HEK293 (cell line): ENCODE measurements at regions not wholly inside any gene's neighbourhood (a gene's known extent, or its start where the extent isn't known, plus 50 kb on each side); places are given as distances from the start of the nearest gene placed in this dataset.
A peak's percentile ranks its signal among the peaks of the same experiment; 100 is the strongest.

Source experiments
- CTCF ChIA-PET: fragments of 350-600 bp; formaldehyde crosslinking; extraction: SDS; loops from one replicate; lab custom pipeline; 2021; ENCODE audit warnings: antibody characterized with exemption; lab: Yijun Ruan, JAX
- POLR2A ChIA-PET: fragments of 300-600 bp; formaldehyde crosslinking; extraction: SDS; loops from one replicate; lab custom pipeline; 2020; ENCODE audit warnings: antibody characterized with exemption, inconsistent platforms; lab: Yijun Ruan, JAX
- H3K27ac ChIP-seq: fragments of 200-500 bp; sonication (Bioruptor generic); 2 replicates; pipeline ENCODE4 v1.5.1; 2014; ENCODE audit warnings: low read depth, low read length, control low read depth, inconsistent platforms; ENCODE audit errors: extremely low read depth
- H3K36me3 ChIP-seq, 2 experiments: fragments of 200-500 bp in 1 of 2; sonication (Bioruptor generic) in 1 of 2; 1 replicate in 1 of 2; 2 replicates in 1 of 2; pipeline ENCODE4 v1.5.1; 2014 to 2017; ENCODE audit warnings: inconsistent platforms in 2 of 2, low read length in 2 of 2; ENCODE audit not compliant: control insufficient read depth in 2 of 2, insufficient read depth in 1 of 2
- H3K4me1 ChIP-seq: fragments of 200-500 bp; sonication (Bioruptor generic); 2 replicates; pipeline ENCODE4 v1.5.1; 2014; ENCODE audit warnings: mild to moderate bottlenecking, low read length, inconsistent platforms; ENCODE audit not compliant: control insufficient read depth, insufficient read depth
- H3K4me3 ChIP-seq: 2 replicates; pipeline ENCODE4 v1.5.1; 2011; ENCODE audit warnings: low read depth, mild to moderate bottlenecking, control low read depth, low read length, moderate library complexity
- H3K9me3 ChIP-seq: fragments of 200-500 bp; sonication (Bioruptor generic); 2 replicates; pipeline ENCODE4 v1.5.1; 2014; ENCODE audit warnings: low read depth, low read length, inconsistent platforms; ENCODE audit not compliant: control insufficient read depth, insufficient read depth
- OSR2 ChIP-seq: fragments of 450-650 bp; formaldehyde crosslinking; IDR thresholded peaks from 2 replicates; pipeline ENCODE4 v1.5.1; 2016; ENCODE audit warnings: missing biosample characterization, missing genetic modification characterization
- SETDB1 ChIP-seq: IDR thresholded peaks from one replicate; pipeline ENCODE4 v1.6.1; 2017; ENCODE audit warnings: mild to moderate bottlenecking, low read length, moderate library complexity, mixed read lengths; ENCODE audit not compliant: insufficient read length
- ZBTB21 ChIP-seq: fragments of 450-650 bp; formaldehyde crosslinking; IDR thresholded peaks from 2 replicates; pipeline ENCODE4 v1.5.1; 2017; ENCODE audit warnings: missing biosample characterization, missing genetic modification characterization
- ZNF155 ChIP-seq: fragments of 450-650 bp; formaldehyde crosslinking; IDR thresholded peaks from 2 replicates; pipeline ENCODE4 v1.5.1; 2016; ENCODE audit warnings: missing biosample characterization, missing genetic modification characterization
- ZNF169 ChIP-seq: fragments of 450-650 bp; formaldehyde crosslinking; IDR thresholded peaks from 2 replicates; pipeline ENCODE4 v1.5.1; 2016; ENCODE audit warnings: missing biosample characterization, missing genetic modification characterization
- ZNF202 ChIP-seq: fragments of 450-650 bp; formaldehyde crosslinking; IDR thresholded peaks from 2 replicates; pipeline ENCODE4 v1.5.1; 2016; ENCODE audit warnings: missing biosample characterization, missing genetic modification characterization, borderline replicate concordance
- ZNF221 ChIP-seq: fragments of 450-650 bp; formaldehyde crosslinking; IDR thresholded peaks from 2 replicates; pipeline ENCODE4 v1.5.1; 2017; ENCODE audit warnings: missing biosample characterization, missing genetic modification characterization, borderline replicate concordance
- ZNF266 ChIP-seq: fragments of 450-650 bp; formaldehyde crosslinking; IDR thresholded peaks from 2 replicates; pipeline ENCODE4 v1.5.1; 2016; ENCODE audit warnings: missing biosample characterization, missing genetic modification characterization, low read depth
- ZNF274 ChIP-seq, 2 experiments: fragments of 200-500 bp in 1 of 2; fragments of 450-650 bp in 1 of 2; sonication (Bioruptor generic) in 1 of 2; formaldehyde crosslinking in 1 of 2; IDR thresholded peaks; 2 replicates each; pipeline versions ENCODE4 v1.5.1 to v1.6.1; 2014 to 2016; ENCODE audit warnings: borderline replicate concordance in 1 of 2, inconsistent platforms in 1 of 2, low read length in 1 of 2, missing biosample characterization in 1 of 2, missing genetic modification characterization in 1 of 2
- ZNF335 ChIP-seq: fragments of 450-650 bp; formaldehyde crosslinking; conservative IDR thresholded peaks from 2 replicates; pipeline ENCODE4 v1.5.1; 2016; ENCODE audit warnings: missing biosample characterization, missing genetic modification characterization
- ZNF549 ChIP-seq: fragments of 450-650 bp; IDR thresholded peaks from 2 replicates; pipeline ENCODE4 v1.5.1; 2018; ENCODE audit warnings: missing biosample characterization, missing genetic modification characterization, mild to moderate bottlenecking, inconsistent platforms, moderate library complexity
- ZNF621 ChIP-seq: fragments of 450-650 bp; formaldehyde crosslinking; IDR thresholded peaks from 2 replicates; pipeline ENCODE4 v1.5.1; 2017; ENCODE audit warnings: missing biosample characterization, missing genetic modification characterization
- ZNF785 ChIP-seq: fragments of 450-650 bp; formaldehyde crosslinking; IDR thresholded peaks from 2 replicates; pipeline ENCODE4 v1.5.1; 2016; ENCODE audit warnings: missing biosample characterization, missing genetic modification characterization
- ZNF791 ChIP-seq: fragments of 450-650 bp; formaldehyde crosslinking; IDR thresholded peaks from 2 replicates; pipeline ENCODE4 v1.5.1; 2016; ENCODE audit warnings: missing biosample characterization, missing genetic modification characterization
- TF ChIP-seq, protein P1 (sequence below): fragments of 450-650 bp; formaldehyde crosslinking; IDR thresholded peaks from 2 replicates; pipeline ENCODE4 v1.5.1; 2016; ENCODE audit warnings: missing biosample characterization, missing genetic modification characterization
- TF ChIP-seq, protein P2 (sequence below): fragments of 450-650 bp; formaldehyde crosslinking; IDR thresholded peaks from 2 replicates; pipeline ENCODE4; 2016; ENCODE audit warnings: missing biosample characterization, missing genetic modification characterization
- TF ChIP-seq, protein P3 (sequence below): fragments of 450-650 bp; formaldehyde crosslinking; IDR thresholded peaks from 2 replicates; pipeline ENCODE4 v1.5.1; 2016; ENCODE audit warnings: missing biosample characterization, missing genetic modification characterization

DNA sequence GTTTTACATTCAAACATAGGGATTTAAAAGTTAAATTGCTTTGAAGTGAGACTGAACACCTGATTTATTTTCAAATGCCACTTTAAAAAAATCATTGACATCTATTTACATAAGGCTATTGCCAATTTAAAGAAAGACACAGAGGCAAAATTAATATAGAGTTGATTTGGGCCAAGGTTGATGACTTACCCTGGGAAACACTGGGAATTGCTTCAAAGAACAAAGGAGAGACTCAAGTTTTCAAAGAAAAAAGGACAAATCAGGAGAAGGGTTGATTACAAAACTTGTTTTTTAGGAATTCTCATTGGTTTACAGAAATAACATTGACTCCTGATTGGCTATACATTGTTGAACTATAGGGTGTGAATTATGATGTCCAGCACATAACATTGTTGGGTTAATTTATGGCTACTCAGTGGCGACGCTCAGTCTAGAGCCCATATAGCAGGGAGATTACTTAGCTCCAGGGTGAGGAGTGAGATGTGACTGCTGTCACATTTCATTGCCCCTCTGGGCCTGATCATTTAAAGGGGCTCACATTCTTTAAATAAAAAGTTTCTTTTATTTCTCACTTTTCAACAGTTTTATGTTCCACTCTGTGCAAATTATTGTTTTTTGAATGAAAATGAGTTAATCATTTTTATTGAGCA lies 184.6 kb downstream of the SPATA18 start:
- POLR2A ChIA-PET = no interaction called here
- H3K27ac ChIP-seq = no peak overlapping the region
- TF ChIP-seq ZNF549 (tag by site-specific recombination) (no peak), SETDB1 (peak; percentile 60), ZNF155 (tag by site-specific recombination) (no peak), ZNF791 (tag by site-specific recombination) (no peak), ZNF169 (tag by site-specific recombination) (no peak), ZNF274 (IDR thresholded peaks at IDR 0.05; ENCODE audit: low read length) (no peak), ZNF274 (tag by site-specific recombination; IDR thresholded peaks at IDR 0.05; ENCODE audit: borderline replicate concordance) (no peak)
- TF ChIP-seq, all 188 proteins: peak for 1
- CTCF ChIA-PET = interaction anchor here (0.6 to 1.6 kb wide), 4 partner anchors 39 to 748 kb away, joined by 3 to 10 read pairs (median 8); no protein-coding TSS in a partner anchor
- no peak overlapping the region for H3K4me3 ChIP-seq
- no peaks in the 10 kb centered on the region for H3K9me3 ChIP-seq
- no peaks in the 10 kb centered on the region for H3K36me3 ChIP-seq
- no peaks in the 10 kb centered on the region for H3K4me1 ChIP-seq

DNA sequence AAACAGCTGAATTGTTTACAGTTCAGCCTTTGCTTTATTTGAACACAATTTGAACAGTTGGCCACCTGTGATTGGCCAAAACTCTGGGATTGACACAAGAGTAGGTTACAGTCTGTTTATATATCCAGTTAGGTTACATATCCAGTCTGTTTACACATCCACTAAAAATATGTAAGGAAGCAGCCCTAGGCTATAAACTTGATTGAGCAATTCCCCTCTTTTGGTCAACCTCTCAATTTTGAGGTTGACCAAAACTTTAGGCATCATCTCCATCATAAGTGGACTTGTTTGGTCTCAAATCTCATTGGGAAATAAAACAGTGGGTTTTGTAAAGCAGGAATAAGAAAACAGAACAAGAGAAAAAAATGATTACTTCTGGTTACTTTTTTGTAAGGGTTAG lies 190.8 kb downstream of the SPATA18 start:
- no peak overlapping the region for H3K27ac ChIP-seq
- ChIA-PET CTCF (interaction anchor here (0.7 kb wide), 1 partner anchor 639 kb away, joined by 3 read pairs; no protein-coding TSS in a partner anchor), POLR2A (no interaction called here)
- TF ChIP-seq OSR2 (tag by site-specific recombination) = no peak
- TF ChIP-seq, protein P1, sequence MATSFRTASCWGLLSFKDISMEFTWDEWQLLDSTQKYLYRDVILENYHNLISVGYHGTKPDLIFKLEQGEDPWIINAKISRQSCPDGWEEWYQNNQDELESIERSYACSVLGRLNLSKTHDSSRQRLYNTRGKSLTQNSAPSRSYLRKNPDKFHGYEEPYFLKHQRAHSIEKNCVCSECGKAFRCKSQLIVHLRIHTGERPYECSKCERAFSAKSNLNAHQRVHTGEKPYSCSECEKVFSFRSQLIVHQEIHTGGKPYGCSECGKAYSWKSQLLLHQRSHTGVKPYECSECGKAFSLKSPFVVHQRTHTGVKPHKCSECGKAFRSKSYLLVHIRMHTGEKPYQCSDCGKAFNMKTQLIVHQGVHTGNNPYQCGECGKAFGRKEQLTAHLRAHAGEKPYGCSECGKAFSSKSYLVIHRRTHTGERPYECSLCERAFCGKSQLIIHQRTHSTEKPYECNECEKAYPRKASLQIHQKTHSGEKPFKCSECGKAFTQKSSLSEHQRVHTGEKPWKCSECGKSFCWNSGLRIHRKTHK (tag by site-specific recombination) = no peak
- TF ChIP-seq, protein P2, sequence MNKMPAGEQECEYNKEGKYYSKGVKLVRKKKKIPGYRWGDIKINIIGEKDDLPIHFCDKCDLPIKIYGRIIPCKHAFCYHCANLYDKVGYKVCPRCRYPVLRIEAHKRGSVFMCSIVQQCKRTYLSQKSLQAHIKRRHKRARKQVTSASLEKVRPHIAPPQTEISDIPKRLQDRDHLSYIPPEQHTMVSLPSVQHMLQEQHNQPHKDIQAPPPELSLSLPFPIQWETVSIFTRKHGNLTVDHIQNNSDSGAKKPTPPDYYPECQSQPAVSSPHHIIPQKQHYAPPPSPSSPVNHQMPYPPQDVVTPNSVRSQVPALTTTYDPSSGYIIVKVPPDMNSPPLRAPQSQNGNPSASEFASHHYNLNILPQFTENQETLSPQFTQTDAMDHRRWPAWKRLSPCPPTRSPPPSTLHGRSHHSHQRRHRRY = no peak
- H3K4me1 ChIP-seq = no peaks in the 10 kb centered on the region
- H3K4me3 ChIP-seq = no peak overlapping the region
- H3K9me3 ChIP-seq = no peaks in the 10 kb centered on the region
- H3K36me3 ChIP-seq = no peaks in the 10 kb centered on the region

DNA sequence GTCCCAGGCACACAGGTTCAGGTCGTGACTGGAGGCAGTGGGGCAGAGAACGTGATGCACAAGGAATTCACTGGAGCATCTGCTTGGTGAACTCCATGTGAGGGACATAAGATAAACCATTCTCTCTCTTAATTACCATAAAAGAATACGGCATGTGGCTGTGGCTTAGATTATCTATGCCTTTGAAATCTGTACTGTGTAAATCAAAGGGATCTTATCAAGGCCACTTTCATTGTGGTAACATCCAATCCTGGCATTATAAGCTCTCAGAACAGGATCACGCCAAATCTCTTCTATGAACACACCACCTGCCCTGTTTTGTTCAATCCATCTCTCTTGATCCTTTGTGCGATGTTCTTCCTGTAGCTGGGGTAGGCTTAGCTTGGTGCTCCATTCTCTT lies 192.3 kb downstream of the SPATA18 start:
- no peak for TF ChIP-seq ZNF202 (tag by site-specific recombination)
- TF ChIP-seq ZBTB21 = no peak
- TF ChIP-seq, protein P3, sequence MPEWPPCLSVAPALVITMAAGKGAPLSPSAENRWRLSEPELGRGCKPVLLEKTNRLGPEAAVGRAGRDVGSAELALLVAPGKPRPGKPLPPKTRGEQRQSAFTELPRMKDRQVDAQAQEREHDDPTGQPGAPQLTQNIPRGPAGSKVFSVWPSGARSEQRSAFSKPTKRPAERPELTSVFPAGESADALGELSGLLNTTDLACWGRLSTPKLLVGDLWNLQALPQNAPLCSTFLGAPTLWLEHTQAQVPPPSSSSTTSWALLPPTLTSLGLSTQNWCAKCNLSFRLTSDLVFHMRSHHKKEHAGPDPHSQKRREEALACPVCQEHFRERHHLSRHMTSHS (tag by site-specific recombination) = no peak
- TF ChIP-seq ZNF785 (tag by site-specific recombination) = no peak
- no peak for TF ChIP-seq ZNF221 (tag by site-specific recombination)
- TF ChIP-seq ZNF266 = no peak
- no peak for TF ChIP-seq ZNF335 (tag by site-specific recombination)
- TF ChIP-seq ZNF621 (tag by site-specific recombination) = no peak
- H3K4me1 ChIP-seq = no peaks in the 10 kb centered on the region
- H3K9me3 ChIP-seq = no peaks in the 10 kb centered on the region
- no peaks in the 10 kb centered on the region for H3K36me3 ChIP-seq
- ChIA-PET POLR2A (no interaction called here), CTCF (interaction anchor here (0.6 kb wide), 1 partner anchor 45 kb away, joined by 4 read pairs; no protein-coding TSS in a partner anchor)
- H3K4me3 ChIP-seq = no peak overlapping the region
- H3K27ac ChIP-seq = no peak overlapping the region
